HG03521 (cell line): ENCODE measurements at regions not wholly inside any gene's neighbourhood (a gene's known extent, or its start where the extent isn't known, plus 50 kb on each side); places are given as distances from the start of the nearest gene placed in this dataset.
"Not testable (repeated sequence)": the region's sequence is repeated elsewhere in the genome, so short reads cannot be mapped to it uniquely, and the experiment has no call there.

ENCODE experiments used
- ATAC-seq: cut with Tn5 transposase; IDR thresholded peaks from one replicate; pipeline ENCODE4 v1.9.1; 2021; ENCODE audit warnings: mild to moderate bottlenecking, moderate library complexity; ENCODE audit not compliant: unreplicated experiment

- no peak for ATAC-seq
Observed at GRCh38 chr9:96157675-96158074, 144.3 kb downstream of the HSD17B3 start.

GRCh38 chr9:96156171-96156974 is 145.6 kb downstream of the HSD17B3 start:
- no peak for ATAC-seq

GRCh38 chr9:96154081-96154480 is 147.9 kb downstream of the HSD17B3 start:
- ATAC-seq = no peak

GRCh38 chr9:96152550-96152949 is 149.4 kb downstream of the HSD17B3 start:
- no peak for ATAC-seq

GRCh38 chr9:96150324-96151227 is 151.4 kb downstream of the HSD17B3 start:
- ATAC-seq = peak; percentile 88

- ATAC-seq = peak; percentile 43
Observed at GRCh38 chr9:96149533-96150280, 152.3 kb downstream of the HSD17B3 start.

- no peak for ATAC-seq
Observed at GRCh38 chr9:96148634-96149532, 153.1 kb downstream of the HSD17B3 start.

GRCh38 chr9:96147029-96147428 is 154.9 kb downstream of the HSD17B3 start:
- ATAC-seq = not testable (repeated sequence)

- ATAC-seq = no peak
Observed at GRCh38 chr9:96141666-96142065, 160.3 kb downstream of the HSD17B3 start.

GRCh38 chr9:96141128-96141474 is 160.9 kb downstream of the HSD17B3 start:
- ATAC-seq = no peak

GRCh38 chr9:96140296-96141127 is 161.5 kb downstream of the HSD17B3 start:
- no peak for ATAC-seq

- no peak for ATAC-seq
Observed at GRCh38 chr9:96139592-96140295, 162.2 kb downstream of the HSD17B3 start.

- no peak for ATAC-seq
Observed at GRCh38 chr9:96138616-96139015, 163.4 kb downstream of the HSD17B3 start.

- peak; percentile 21 for ATAC-seq
Observed at GRCh38 chr9:96137671-96138429, 164.1 kb downstream of the HSD17B3 start.

GRCh38 chr9:96136992-96137670 is 164.8 kb downstream of the HSD17B3 start:
- peak; percentile 88 for ATAC-seq

GRCh38 chr9:96135753-96136290 is 166.2 kb downstream of the HSD17B3 start:
- ATAC-seq = no peak

- ATAC-seq = no peak
Observed at GRCh38 chr9:96135076-96135752, 166.8 kb downstream of the HSD17B3 start.
